ENCODE measurements at regions not wholly inside any gene's neighbourhood (a gene's known extent, or its start where the extent isn't known, plus 50 kb on each side); places are given as distances from the start of the nearest gene placed in this dataset.
"Not testable (repeated sequence)": the region's sequence is repeated elsewhere in the genome, so short reads cannot be mapped to it uniquely, and the experiment has no call there.

- CTCF ChIA-PET: no interaction called here
- no peaks in the 10 kb centered on the region for H3K36me3 Mint-ChIP-seq
- no peaks in the 10 kb centered on the region for H3K9me3 Mint-ChIP-seq
- no peak for DNase-seq
- no peak overlapping the region for H3K27ac Mint-ChIP-seq
- no peaks in the 10 kb centered on the region for H3K27me3 Mint-ChIP-seq
- H3K4me1 Mint-ChIP-seq: no peaks in the 10 kb centered on the region
- H3K4me3 Mint-ChIP-seq: no peak overlapping the region
Observed at GRCh38 chr2:66279024-66279423, 155.9 kb upstream of the MEIS1 start.

GRCh38 chr2:66275984-66276383 lies 158.9 kb upstream of the MEIS1 start:
- CTCF ChIA-PET: no interaction called here
- H3K36me3 Mint-ChIP-seq: no peaks in the 10 kb centered on the region
- no peak overlapping the region for H3K4me3 Mint-ChIP-seq
- no peaks in the 10 kb centered on the region for H3K4me1 Mint-ChIP-seq
- no peak overlapping the region for H3K27ac Mint-ChIP-seq
- no peaks in the 10 kb centered on the region for H3K9me3 Mint-ChIP-seq
- no peak for DNase-seq
- no peaks in the 10 kb centered on the region for H3K27me3 Mint-ChIP-seq

GRCh38 chr2:66273933-66274490 lies 160.9 kb upstream of the MEIS1 start:
- Mint-ChIP-seq H3K9me3 (no peaks in the 10 kb centered on the region), H3K36me3 (no peaks in the 10 kb centered on the region), H3K27ac (no peak overlapping the region), H3K4me1 (no peaks in the 10 kb centered on the region), H3K4me3 (no peak overlapping the region), H3K27me3 (no peaks in the 10 kb centered on the region)
- no peak for DNase-seq
- CTCF ChIA-PET: no interaction called here

GRCh38 chr2:66272751-66273150 lies 162.2 kb upstream of the MEIS1 start:
- Mint-ChIP-seq H3K4me3 (no peak overlapping the region), H3K36me3 (no peaks in the 10 kb centered on the region), H3K27ac (no peak overlapping the region), H3K27me3 (no peaks in the 10 kb centered on the region), H3K9me3 (no peaks in the 10 kb centered on the region), H3K4me1 (no peaks in the 10 kb centered on the region)
- CTCF ChIA-PET: no interaction called here
- DNase-seq: no peak

DNA sequence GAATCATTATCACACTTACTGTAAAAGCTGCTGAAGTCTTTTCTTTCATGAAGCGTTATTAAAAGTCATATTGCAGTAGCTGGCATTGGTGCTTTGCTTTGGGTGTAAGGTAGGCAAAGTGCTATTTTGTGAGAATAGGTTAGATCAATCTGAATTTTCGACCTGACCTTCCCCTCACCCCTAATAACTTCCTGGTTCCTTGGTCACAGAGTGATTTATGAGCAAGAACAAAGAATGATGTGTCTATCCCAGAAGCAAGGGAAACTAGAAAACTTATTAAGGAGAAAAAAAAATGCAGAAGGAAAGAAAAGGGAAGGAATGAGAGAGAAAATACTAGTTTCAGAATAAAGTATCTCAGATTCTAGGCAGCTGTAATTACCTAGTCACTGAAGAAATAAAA lies 163.1 kb upstream of the MEIS1 start:
- Mint-ChIP-seq H3K4me1 (no peaks in the 10 kb centered on the region), H3K36me3 (no peaks in the 10 kb centered on the region), H3K27me3 (no peaks in the 10 kb centered on the region), H3K9me3 (no peaks in the 10 kb centered on the region), H3K27ac (no peak overlapping the region), H3K4me3 (no peak overlapping the region)
- CTCF ChIA-PET: no interaction called here
- no peak for DNase-seq

DNA sequence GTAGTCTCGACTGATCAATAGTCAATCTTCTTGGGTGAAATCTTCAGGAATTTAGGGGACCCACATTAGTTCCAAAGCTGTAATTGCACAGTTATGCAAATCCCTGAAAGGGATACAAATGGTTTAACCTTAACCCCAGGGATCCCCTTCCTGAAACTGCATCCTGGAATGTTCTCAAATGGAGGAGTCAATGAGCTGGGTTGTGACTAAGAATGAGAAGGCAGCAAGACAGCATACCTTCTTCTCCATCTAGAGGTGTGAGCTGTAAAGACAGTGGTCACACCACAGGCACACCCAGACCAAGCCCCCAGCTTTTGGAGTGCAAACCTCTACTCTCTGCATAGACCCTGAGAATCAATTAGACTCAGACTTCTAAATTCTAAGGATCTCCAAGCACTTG lies 164.7 kb upstream of the MEIS1 start:
- Mint-ChIP-seq H3K4me1 (no peaks in the 10 kb centered on the region), H3K27me3 (no peaks in the 10 kb centered on the region), H3K36me3 (no peaks in the 10 kb centered on the region), H3K27ac (no peak overlapping the region), H3K4me3 (no peak overlapping the region), H3K9me3 (no peaks in the 10 kb centered on the region)
- no peak for DNase-seq
- CTCF ChIA-PET: no interaction called here

- H3K4me1 Mint-ChIP-seq: no peaks in the 10 kb centered on the region
- CTCF ChIA-PET: no interaction called here
- no peak for DNase-seq
Observed at GRCh38 chr2:66269166-66269565, 165.8 kb upstream of the MEIS1 start.

DNA sequence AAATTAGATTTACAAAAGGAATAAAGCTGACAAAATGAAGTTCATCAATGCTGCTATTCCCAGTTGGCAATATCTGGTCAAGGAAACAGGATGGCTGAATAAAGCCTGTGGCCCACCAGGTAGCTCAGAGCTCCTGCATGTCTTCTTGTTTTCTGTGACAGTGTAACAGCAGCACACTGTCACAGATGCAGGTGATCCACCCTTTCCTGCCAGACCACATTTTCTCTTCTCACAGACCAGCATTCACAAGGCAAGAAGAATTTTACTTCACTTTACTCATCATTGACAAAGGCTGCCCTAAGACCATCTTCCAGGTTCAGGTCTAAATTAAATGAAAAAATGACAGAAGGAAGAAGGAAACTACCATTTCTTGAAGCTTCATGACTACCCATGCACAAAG lies 166.2 kb upstream of the MEIS1 start:
- Mint-ChIP-seq H3K36me3 (no peaks in the 10 kb centered on the region), H3K27me3 (no peaks in the 10 kb centered on the region), H3K9me3 (no peaks in the 10 kb centered on the region), H3K4me1 (no peaks in the 10 kb centered on the region), H3K4me3 (no peak overlapping the region), H3K27ac (no peak overlapping the region)
- CTCF ChIA-PET: no interaction called here
- no peak for DNase-seq

More at GRCh38 chr2:66269166-66269565, 165.8 kb upstream of the MEIS1 start:
- Mint-ChIP-seq H3K36me3 (no peaks in the 10 kb centered on the region), H3K27me3 (no peaks in the 10 kb centered on the region), H3K4me3 (no peak overlapping the region), H3K27ac (no peak overlapping the region), H3K9me3 (no peaks in the 10 kb centered on the region)

- H3K9me3 Mint-ChIP-seq: no peaks in the 10 kb centered on the region
- DNase-seq: no peak
- no peaks in the 10 kb centered on the region for H3K27me3 Mint-ChIP-seq
- H3K4me3 Mint-ChIP-seq: no peak overlapping the region
- no peak overlapping the region for H3K27ac Mint-ChIP-seq
- CTCF ChIA-PET: no interaction called here
- no peaks in the 10 kb centered on the region for H3K36me3 Mint-ChIP-seq
- H3K4me1 Mint-ChIP-seq: no peaks in the 10 kb centered on the region
Observed at GRCh38 chr2:66264354-66264753, 170.6 kb upstream of the MEIS1 start.

DNA sequence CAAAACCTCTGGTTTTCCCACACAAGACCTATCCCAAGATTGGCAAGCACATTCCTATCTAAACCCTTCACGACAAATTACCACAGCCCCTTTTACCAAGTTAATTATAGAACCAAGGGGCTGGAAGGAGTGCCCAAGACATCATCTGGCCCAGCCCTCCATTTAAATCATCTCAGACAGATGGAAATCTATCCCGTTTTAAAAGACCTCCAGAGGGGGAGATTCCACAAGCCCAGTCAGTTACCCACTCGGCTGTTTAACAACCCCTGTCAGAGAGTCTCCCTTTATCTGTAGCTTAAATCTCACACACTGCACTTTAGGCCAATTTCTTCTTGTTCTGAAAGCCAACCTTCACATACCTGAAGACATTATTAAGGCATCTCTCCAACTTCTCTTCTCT lies 179.1 kb upstream of the MEIS1 start:
- no peaks in the 10 kb centered on the region for H3K4me1 Mint-ChIP-seq

GRCh38 chr2:66255136-66255535 lies 179.8 kb upstream of the MEIS1 start:
- H3K36me3 Mint-ChIP-seq: no peaks in the 10 kb centered on the region
- no peaks in the 10 kb centered on the region for H3K4me1 Mint-ChIP-seq
- no peak overlapping the region for H3K4me3 Mint-ChIP-seq
- CTCF ChIA-PET: no interaction called here
- DNase-seq: no peak
- no peaks in the 10 kb centered on the region for H3K27me3 Mint-ChIP-seq
- no peak overlapping the region for H3K27ac Mint-ChIP-seq
- H3K9me3 Mint-ChIP-seq: no peaks in the 10 kb centered on the region

More for the DNA sequence above, 179.1 kb upstream of the MEIS1 start:
- H3K9me3 Mint-ChIP-seq: no peaks in the 10 kb centered on the region
- DNase-seq: no peak
- CTCF ChIA-PET: no interaction called here
- H3K36me3 Mint-ChIP-seq: no peaks in the 10 kb centered on the region
- H3K27me3 Mint-ChIP-seq: no peaks in the 10 kb centered on the region
- no peak overlapping the region for H3K27ac Mint-ChIP-seq
- no peak overlapping the region for H3K4me3 Mint-ChIP-seq

GRCh38 chr2:66253066-66253465 lies 181.9 kb upstream of the MEIS1 start:
- Mint-ChIP-seq H3K4me3 (no peak overlapping the region), H3K4me1 (no peaks in the 10 kb centered on the region), H3K27ac (no peak overlapping the region), H3K9me3 (no peaks in the 10 kb centered on the region), H3K36me3 (no peaks in the 10 kb centered on the region), H3K27me3 (no peaks in the 10 kb centered on the region)
- DNase-seq: no peak
- CTCF ChIA-PET: no interaction called here

DNA sequence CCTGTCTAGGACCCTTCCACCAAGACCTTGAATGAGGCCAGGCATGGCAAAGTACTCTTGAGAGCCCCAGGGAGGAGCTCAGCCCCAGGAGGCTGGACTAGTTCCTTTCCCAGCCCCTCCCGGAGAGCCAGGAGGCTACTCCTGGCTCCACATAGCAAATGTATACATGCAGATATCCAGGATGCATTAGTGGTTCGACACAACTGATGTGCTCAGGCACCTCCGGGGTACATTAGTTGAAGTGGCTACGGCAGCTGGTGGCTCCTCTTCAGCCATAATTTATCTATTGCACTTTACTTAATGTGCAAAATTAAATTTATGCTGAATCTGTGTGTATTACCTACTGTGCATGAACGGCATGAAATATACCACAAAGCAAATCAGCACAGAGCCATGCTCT lies 182.8 kb upstream of the MEIS1 start:
- Mint-ChIP-seq H3K4me3 (no peak overlapping the region), H3K36me3 (no peaks in the 10 kb centered on the region), H3K9me3 (peaks cover 4% of the 10 kb centered on the region), H3K27me3 (no peaks in the 10 kb centered on the region), H3K4me1 (no peaks in the 10 kb centered on the region), H3K27ac (no peak overlapping the region)
- CTCF ChIA-PET: no interaction called here
- no peak for DNase-seq

GRCh38 chr2:66251573-66251972 lies 183.4 kb upstream of the MEIS1 start:
- Mint-ChIP-seq H3K36me3 (no peaks in the 10 kb centered on the region), H3K4me3 (no peak overlapping the region), H3K9me3 (peaks cover 8% of the 10 kb centered on the region), H3K4me1 (no peaks in the 10 kb centered on the region), H3K27me3 (no peaks in the 10 kb centered on the region), H3K27ac (no peak overlapping the region)
- no peak for DNase-seq
- CTCF ChIA-PET: no interaction called here

GRCh38 chr2:66249089-66249488 lies 185.8 kb upstream of the MEIS1 start:
- H3K9me3 Mint-ChIP-seq, H3K4me1 Mint-ChIP-seq, H3K27me3 Mint-ChIP-seq, H3K27ac Mint-ChIP-seq, CTCF ChIA-PET, DNase-seq, H3K36me3 Mint-ChIP-seq, H3K4me3 Mint-ChIP-seq: not testable (repeated sequence)

- DNase-seq, H3K27ac Mint-ChIP-seq, H3K36me3 Mint-ChIP-seq, H3K4me1 Mint-ChIP-seq, H3K9me3 Mint-ChIP-seq, H3K4me3 Mint-ChIP-seq, CTCF ChIA-PET, H3K27me3 Mint-ChIP-seq: not testable (repeated sequence)
Observed at GRCh38 chr2:66243809-66244208, 191.1 kb upstream of the MEIS1 start.

Data from activated naive CD4-positive, alpha-beta T cell treated with anti-CD3 and anti-CD28 coated beads, Interleukin-2, amount 10 ng/mL, durations not matched to agents 7 days and 5 days (primary cell).